ENCODE measurements at regions not wholly inside any gene's neighbourhood (a gene's known extent, or its start where the extent isn't known, plus 50 kb on each side); places are given as distances from the start of the nearest gene placed in this dataset. TPM values are rescaled to one million over a fixed set of nuclear protein-coding genes. Genes with fewer than 3 reads are reported as not detected.
"Not testable (repeated sequence)": the region's sequence is repeated elsewhere in the genome, so short reads cannot be mapped to it uniquely, and the experiment has no call there.

DNA sequence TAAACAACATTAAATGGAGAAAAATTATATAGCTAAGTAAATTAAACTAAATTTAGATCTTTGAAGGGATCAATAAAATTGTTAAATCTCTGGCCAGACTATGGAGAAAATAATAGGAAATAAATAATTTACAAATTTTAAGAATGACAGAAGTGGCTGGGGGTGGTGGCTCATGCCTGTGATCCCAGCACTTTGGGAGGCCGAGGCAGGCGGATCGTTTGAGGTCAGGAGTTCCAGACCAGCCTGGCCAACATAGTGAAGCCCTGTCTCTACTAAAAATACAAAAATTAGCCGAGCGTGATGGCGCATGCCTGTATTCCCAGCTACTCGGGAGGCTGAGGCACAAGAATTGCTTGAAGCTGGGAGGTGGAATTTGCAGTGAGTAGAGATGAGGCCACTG, 58.6 kb upstream of the ANKRD20A1 start:
- H3K79me2 ChIP-seq (ENCODE audit: insufficient read depth, low read length); DNase-seq; H3K4me3 ChIP-seq (replicated peaks in 1 of 3; ENCODE audit: low read depth in 2 of 3, low read length in 3 of 3); H4K20me1 ChIP-seq (ENCODE audit: insufficient read depth, low read length); H3K27me3 ChIP-seq (ENCODE audit: control insufficient read depth in 2 of 2, insufficient read depth in 2 of 2, low read length in 2 of 2); H3K27ac ChIP-seq (ENCODE audit: low read depth in 1 of 2, low read length in 2 of 2); H3K9me3 Mint-ChIP-seq; H3K27ac Mint-ChIP-seq; H3K36me3 ChIP-seq (replicated peaks in 1 of 2; ENCODE audit: control insufficient read depth in 1 of 2, insufficient read depth in 2 of 2, low read length in 2 of 2); H3K36me3 Mint-ChIP-seq; H3K4me2 ChIP-seq (replicated peaks; ENCODE audit: extremely low read depth, low read length, poor library complexity, severe bottlenecking); H3K27me3 Mint-ChIP-seq (ENCODE audit: low read depth in 3 of 3); intact Hi-C loops (cut with micrococcal nuclease); H3K9me3 ChIP-seq (replicated peaks in 1 of 2; ENCODE audit: control insufficient read depth in 1 of 2, insufficient read depth in 1 of 2, low read length in 2 of 2); H3K4me1 ChIP-seq (ENCODE audit: control insufficient read depth in 1 of 2, insufficient read depth in 2 of 2, low read length in 2 of 2); H3K9ac ChIP-seq (ENCODE audit: insufficient read depth, low read length, poor library complexity, severe bottlenecking); H2AFZ ChIP-seq (ENCODE audit: insufficient read depth, low read depth, low read length, poor library complexity, severe bottlenecking); H3K4me3 Mint-ChIP-seq; H3K4me1 Mint-ChIP-seq: not testable (repeated sequence)
- no CpG with 5 or more reads among the region's 7 CpGs for WGBS (ENCODE audit: insufficient coverage)

Small RNA genes in the stretch of these regions (small RNA-seq; reads per million reads assigned to genes)
- gene AL627230.1 (ENCODE audit: insufficient read length, low read depth) (not detected), gene AL627230.3 (ENCODE audit: insufficient read length, low read depth) (not detected), gene AL627230.5 (ENCODE audit: insufficient read length, low read depth) (not detected), gene AL627230.6 (ENCODE audit: insufficient read length, low read depth) (not detected), gene AL627230.8 (ENCODE audit: insufficient read length, low read depth) (not detected), gene FAM27B (ENCODE audit: insufficient read length, low read depth) (not detected), gene RF00156 (ENCODE audit: insufficient read length, low read depth) (not detected), gene RN7SL787P (ENCODE audit: insufficient read length, low read depth) (not detected)
